HCT116 (cell line): ENCODE measurements at regions not wholly inside any gene's neighbourhood (a gene's known extent, or its start where the extent isn't known, plus 50 kb on each side); places are given as distances from the start of the nearest gene placed in this dataset.

ENCODE experiments used
- EZH2 ChIP-seq: fragments of 200-600 bp; sonication (generic); IDR thresholded peaks from 2 replicates; pipeline ENCODE4 v1.6.1; 2017; ENCODE audit warnings: antibody characterized with exemption, mixed run types
- POLR2AphosphoS5 ChIP-seq: IDR thresholded peaks from 2 replicates; pipeline ENCODE4 v1.6.1; 2011; ENCODE audit warnings: mild to moderate bottlenecking, low read depth, low read length, moderate library complexity
- SIN3A ChIP-seq: IDR thresholded peaks from 2 replicates; pipeline ENCODE4 v1.6.1; 2012; ENCODE audit warnings: low read depth
- TF ChIP-seq, protein P1 (sequence below), 3 experiments: fragments of 200-600 bp in 1 of 3; sonication (generic) in 1 of 3; IDR thresholded peaks in 2 of 3; conservative IDR thresholded peaks in 1 of 3; 2 replicates each; pipeline ENCODE4 v1.5.1; 2012 to 2017; ENCODE audit warnings: low read depth in 2 of 3, low read length in 2 of 3, antibody characterized with exemption in 1 of 3, borderline replicate concordance in 1 of 3, control low read depth in 1 of 3, mild to moderate bottlenecking in 1 of 3, mixed read lengths in 1 of 3, mixed run types in 1 of 3, moderate library complexity in 1 of 3; ENCODE audit not compliant: insufficient read depth in 1 of 3
- TF ChIP-seq, protein P2 (sequence below): IDR thresholded peaks from 2 replicates; pipeline ENCODE4 v1.6.1; 2012

DNA sequence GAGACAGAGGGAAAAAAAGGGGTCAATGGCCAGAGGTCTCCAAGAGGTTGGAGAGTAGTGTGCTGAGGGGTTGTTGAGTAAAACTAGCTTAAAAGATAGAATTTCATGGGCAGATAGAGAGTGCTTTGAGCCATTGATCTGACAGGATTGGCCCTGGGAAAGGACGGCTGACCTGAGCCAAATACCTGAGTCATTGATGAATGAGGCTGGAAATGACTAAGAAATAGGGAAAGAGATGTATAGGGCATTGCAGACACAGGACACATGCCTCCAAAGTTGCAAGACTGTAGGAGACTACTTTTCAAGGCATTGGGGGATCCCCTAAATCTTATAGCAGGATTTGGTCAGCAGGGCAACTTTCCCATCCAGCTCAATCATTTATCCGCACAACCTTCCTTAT is 168.7 kb downstream of the ABCC12 start:
- no peak for TF ChIP-seq POLR2AphosphoS5
- TF ChIP-seq, protein P1, sequence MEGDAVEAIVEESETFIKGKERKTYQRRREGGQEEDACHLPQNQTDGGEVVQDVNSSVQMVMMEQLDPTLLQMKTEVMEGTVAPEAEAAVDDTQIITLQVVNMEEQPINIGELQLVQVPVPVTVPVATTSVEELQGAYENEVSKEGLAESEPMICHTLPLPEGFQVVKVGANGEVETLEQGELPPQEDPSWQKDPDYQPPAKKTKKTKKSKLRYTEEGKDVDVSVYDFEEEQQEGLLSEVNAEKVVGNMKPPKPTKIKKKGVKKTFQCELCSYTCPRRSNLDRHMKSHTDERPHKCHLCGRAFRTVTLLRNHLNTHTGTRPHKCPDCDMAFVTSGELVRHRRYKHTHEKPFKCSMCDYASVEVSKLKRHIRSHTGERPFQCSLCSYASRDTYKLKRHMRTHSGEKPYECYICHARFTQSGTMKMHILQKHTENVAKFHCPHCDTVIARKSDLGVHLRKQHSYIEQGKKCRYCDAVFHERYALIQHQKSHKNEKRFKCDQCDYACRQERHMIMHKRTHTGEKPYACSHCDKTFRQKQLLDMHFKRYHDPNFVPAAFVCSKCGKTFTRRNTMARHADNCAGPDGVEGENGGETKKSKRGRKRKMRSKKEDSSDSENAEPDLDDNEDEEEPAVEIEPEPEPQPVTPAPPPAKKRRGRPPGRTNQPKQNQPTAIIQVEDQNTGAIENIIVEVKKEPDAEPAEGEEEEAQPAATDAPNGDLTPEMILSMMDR (IDR thresholded peaks at IDR 0.05 in 2 of 3, conservative IDR thresholded peaks at IDR 0.05 in 1 of 3; ENCODE audit: borderline replicate concordance in 1 of 3, insufficient read depth in 1 of 3, low read depth in 2 of 3, low read length in 2 of 3), result no peak
- TF ChIP-seq SIN3A, result no peak
- TF ChIP-seq, protein P2, sequence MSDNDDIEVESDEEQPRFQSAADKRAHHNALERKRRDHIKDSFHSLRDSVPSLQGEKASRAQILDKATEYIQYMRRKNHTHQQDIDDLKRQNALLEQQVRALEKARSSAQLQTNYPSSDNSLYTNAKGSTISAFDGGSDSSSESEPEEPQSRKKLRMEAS, result no peak
- no peak for TF ChIP-seq EZH2
